ENCODE measurements at regions not wholly inside any gene's neighbourhood (a gene's known extent, or its start where the extent isn't known, plus 50 kb on each side); places are given as distances from the start of the nearest gene placed in this dataset.

- no peak overlapping the region for H3K9ac ChIP-seq (ENCODE audit: low read length)
- no peaks in the 10 kb centered on the region for H3K27me3 ChIP-seq (ENCODE audit: control insufficient read depth, insufficient read depth, low read length)
- H3K4me1 ChIP-seq (ENCODE audit: control insufficient read depth, low read depth, low read length) = no peaks in the 10 kb centered on the region
- no peaks in the 10 kb centered on the region for H3K36me3 ChIP-seq (ENCODE audit: control insufficient read depth, low read depth, low read length)
- H3K4me3 ChIP-seq (ENCODE audit: low read length) = no peak overlapping the region
- no peak overlapping the region for H3K27ac ChIP-seq (ENCODE audit: low read length)
- H3K9me3 ChIP-seq (ENCODE audit: control insufficient read depth, low read depth, low read length) = no peaks in the 10 kb centered on the region
Observed at GRCh38 chr2:226589043-226589442, 210.6 kb downstream of the IRS1 start.

GRCh38 chr2:226585130-226585561 lies 214.5 kb downstream of the IRS1 start:
- Histone ChIP-seq H3K27me3 (ENCODE audit: control insufficient read depth, insufficient read depth, low read length) (no peaks in the 10 kb centered on the region), H3K9me3 (ENCODE audit: control insufficient read depth, low read depth, low read length) (no peaks in the 10 kb centered on the region), H3K4me3 (ENCODE audit: low read length) (no peak overlapping the region), H3K9ac (ENCODE audit: low read length) (no peak overlapping the region), H3K4me1 (ENCODE audit: control insufficient read depth, low read depth, low read length) (no peaks in the 10 kb centered on the region), H3K36me3 (ENCODE audit: control insufficient read depth, low read depth, low read length) (no peaks in the 10 kb centered on the region), H3K27ac (ENCODE audit: low read length) (no peak overlapping the region)

GRCh38 chr2:226584518-226585055 lies 215.0 kb downstream of the IRS1 start:
- Histone ChIP-seq H3K9ac (ENCODE audit: low read length) (no peak overlapping the region), H3K36me3 (ENCODE audit: control insufficient read depth, low read depth, low read length) (no peaks in the 10 kb centered on the region), H3K4me1 (ENCODE audit: control insufficient read depth, low read depth, low read length) (no peaks in the 10 kb centered on the region), H3K9me3 (ENCODE audit: control insufficient read depth, low read depth, low read length) (no peaks in the 10 kb centered on the region), H3K27me3 (ENCODE audit: control insufficient read depth, insufficient read depth, low read length) (no peaks in the 10 kb centered on the region), H3K4me3 (ENCODE audit: low read length) (no peak overlapping the region), H3K27ac (ENCODE audit: low read length) (no peak overlapping the region)

GRCh38 chr2:226583715-226584114 lies 215.9 kb downstream of the IRS1 start:
- Histone ChIP-seq H3K9ac (ENCODE audit: low read length) (no peak overlapping the region), H3K4me1 (ENCODE audit: control insufficient read depth, low read depth, low read length) (no peaks in the 10 kb centered on the region), H3K9me3 (ENCODE audit: control insufficient read depth, low read depth, low read length) (no peaks in the 10 kb centered on the region), H3K27ac (ENCODE audit: low read length) (no peak overlapping the region), H3K36me3 (ENCODE audit: control insufficient read depth, low read depth, low read length) (no peaks in the 10 kb centered on the region), H3K27me3 (ENCODE audit: control insufficient read depth, insufficient read depth, low read length) (no peaks in the 10 kb centered on the region), H3K4me3 (ENCODE audit: low read length) (no peak overlapping the region)

GRCh38 chr2:226581661-226582060 lies 218.0 kb downstream of the IRS1 start:
- Histone ChIP-seq H3K27me3 (ENCODE audit: control insufficient read depth, insufficient read depth, low read length) (no peaks in the 10 kb centered on the region), H3K27ac (ENCODE audit: low read length) (no peak overlapping the region), H3K36me3 (ENCODE audit: control insufficient read depth, low read depth, low read length) (no peaks in the 10 kb centered on the region), H3K4me3 (ENCODE audit: low read length) (no peak overlapping the region), H3K9me3 (ENCODE audit: control insufficient read depth, low read depth, low read length) (no peaks in the 10 kb centered on the region), H3K4me1 (ENCODE audit: control insufficient read depth, low read depth, low read length) (no peaks in the 10 kb centered on the region), H3K9ac (ENCODE audit: low read length) (no peak overlapping the region)

GRCh38 chr2:226581004-226581403 lies 218.6 kb downstream of the IRS1 start:
- H3K4me1 ChIP-seq (ENCODE audit: control insufficient read depth, low read depth, low read length) = no peaks in the 10 kb centered on the region
- H3K36me3 ChIP-seq (ENCODE audit: control insufficient read depth, low read depth, low read length) = no peaks in the 10 kb centered on the region
- no peak overlapping the region for H3K27ac ChIP-seq (ENCODE audit: low read length)
- no peaks in the 10 kb centered on the region for H3K9me3 ChIP-seq (ENCODE audit: control insufficient read depth, low read depth, low read length)
- no peak overlapping the region for H3K4me3 ChIP-seq (ENCODE audit: low read length)
- H3K27me3 ChIP-seq (ENCODE audit: control insufficient read depth, insufficient read depth, low read length) = no peaks in the 10 kb centered on the region
- no peak overlapping the region for H3K9ac ChIP-seq (ENCODE audit: low read length)

- Histone ChIP-seq H3K27ac (ENCODE audit: low read length) (no peak overlapping the region), H3K27me3 (ENCODE audit: control insufficient read depth, insufficient read depth, low read length) (no peaks in the 10 kb centered on the region), H3K4me3 (ENCODE audit: low read length) (no peak overlapping the region), H3K4me1 (ENCODE audit: control insufficient read depth, low read depth, low read length) (no peaks in the 10 kb centered on the region), H3K9ac (ENCODE audit: low read length) (no peak overlapping the region), H3K9me3 (ENCODE audit: control insufficient read depth, low read depth, low read length) (no peaks in the 10 kb centered on the region), H3K36me3 (ENCODE audit: control insufficient read depth, low read depth, low read length) (no peaks in the 10 kb centered on the region)
Observed at GRCh38 chr2:226580403-226580802, 219.2 kb downstream of the IRS1 start.

- Histone ChIP-seq H3K27me3 (ENCODE audit: control insufficient read depth, insufficient read depth, low read length) (no peaks in the 10 kb centered on the region), H3K36me3 (ENCODE audit: control insufficient read depth, low read depth, low read length) (no peaks in the 10 kb centered on the region), H3K4me3 (ENCODE audit: low read length) (no peak overlapping the region), H3K4me1 (ENCODE audit: control insufficient read depth, low read depth, low read length) (no peaks in the 10 kb centered on the region), H3K27ac (ENCODE audit: low read length) (no peak overlapping the region), H3K9me3 (ENCODE audit: control insufficient read depth, low read depth, low read length) (no peaks in the 10 kb centered on the region), H3K9ac (ENCODE audit: low read length) (no peak overlapping the region)
Observed at GRCh38 chr2:226579519-226579918, 220.1 kb downstream of the IRS1 start.

GRCh38 chr2:226578879-226579278 lies 220.7 kb downstream of the IRS1 start:
- H3K9ac ChIP-seq (ENCODE audit: low read length) = no peak overlapping the region
- H3K4me1 ChIP-seq (ENCODE audit: control insufficient read depth, low read depth, low read length) = no peaks in the 10 kb centered on the region
- H3K4me3 ChIP-seq (ENCODE audit: low read length) = no peak overlapping the region
- H3K27me3 ChIP-seq (ENCODE audit: control insufficient read depth, insufficient read depth, low read length) = no peaks in the 10 kb centered on the region
- no peaks in the 10 kb centered on the region for H3K36me3 ChIP-seq (ENCODE audit: control insufficient read depth, low read depth, low read length)
- no peaks in the 10 kb centered on the region for H3K9me3 ChIP-seq (ENCODE audit: control insufficient read depth, low read depth, low read length)
- H3K27ac ChIP-seq (ENCODE audit: low read length) = no peak overlapping the region

- Histone ChIP-seq H3K9me3 (ENCODE audit: control insufficient read depth, low read depth, low read length) (no peaks in the 10 kb centered on the region), H3K27ac (ENCODE audit: low read length) (no peak overlapping the region), H3K4me3 (ENCODE audit: low read length) (no peak overlapping the region), H3K4me1 (ENCODE audit: control insufficient read depth, low read depth, low read length) (no peaks in the 10 kb centered on the region), H3K9ac (ENCODE audit: low read length) (no peak overlapping the region), H3K27me3 (ENCODE audit: control insufficient read depth, insufficient read depth, low read length) (no peaks in the 10 kb centered on the region), H3K36me3 (ENCODE audit: control insufficient read depth, low read depth, low read length) (no peaks in the 10 kb centered on the region)
Observed at GRCh38 chr2:226578373-226578772, 221.2 kb downstream of the IRS1 start.

- Histone ChIP-seq H3K27ac (ENCODE audit: low read length) (no peak overlapping the region), H3K9me3 (ENCODE audit: control insufficient read depth, low read depth, low read length) (no peaks in the 10 kb centered on the region), H3K27me3 (ENCODE audit: control insufficient read depth, insufficient read depth, low read length) (no peaks in the 10 kb centered on the region), H3K36me3 (ENCODE audit: control insufficient read depth, low read depth, low read length) (no peaks in the 10 kb centered on the region), H3K9ac (ENCODE audit: low read length) (no peak overlapping the region), H3K4me1 (ENCODE audit: control insufficient read depth, low read depth, low read length) (no peaks in the 10 kb centered on the region), H3K4me3 (ENCODE audit: low read length) (no peak overlapping the region)
Observed at GRCh38 chr2:226575928-226576327, 223.7 kb downstream of the IRS1 start.

- Histone ChIP-seq H3K9me3 (ENCODE audit: control insufficient read depth, low read depth, low read length) (no peaks in the 10 kb centered on the region), H3K27ac (ENCODE audit: low read length) (no peak overlapping the region), H3K4me1 (ENCODE audit: control insufficient read depth, low read depth, low read length) (no peaks in the 10 kb centered on the region), H3K36me3 (ENCODE audit: control insufficient read depth, low read depth, low read length) (no peaks in the 10 kb centered on the region), H3K27me3 (ENCODE audit: control insufficient read depth, insufficient read depth, low read length) (no peaks in the 10 kb centered on the region), H3K9ac (ENCODE audit: low read length) (no peak overlapping the region), H3K4me3 (ENCODE audit: low read length) (no peak overlapping the region)
Observed at GRCh38 chr2:226573158-226573557, 226.5 kb downstream of the IRS1 start.
